ENCODE measurements at regions not wholly inside any gene's neighbourhood (a gene's known extent, or its start where the extent isn't known, plus 50 kb on each side); places are given as distances from the start of the nearest gene placed in this dataset.

DNA sequence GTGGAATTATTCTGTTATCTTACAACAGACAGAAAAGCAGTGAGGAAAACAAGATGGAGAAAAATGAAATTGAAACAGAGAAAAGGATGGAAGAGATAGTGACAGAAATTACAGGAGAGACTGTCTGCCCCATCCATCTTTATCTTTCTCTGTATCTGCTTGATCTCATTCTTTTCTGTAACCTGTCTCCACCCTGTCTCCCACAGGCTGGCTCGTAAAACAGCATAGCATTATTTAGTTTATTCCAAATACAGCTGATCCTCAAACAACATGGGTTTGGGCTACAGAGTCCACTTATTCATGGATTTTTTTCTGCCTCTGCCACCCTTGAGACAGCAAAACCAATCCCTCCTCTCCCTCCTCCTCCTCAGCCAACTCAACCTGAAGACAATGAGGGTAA lies 482.3 kb upstream of the JARID2 start:
- TF ChIP-seq, protein P1, sequence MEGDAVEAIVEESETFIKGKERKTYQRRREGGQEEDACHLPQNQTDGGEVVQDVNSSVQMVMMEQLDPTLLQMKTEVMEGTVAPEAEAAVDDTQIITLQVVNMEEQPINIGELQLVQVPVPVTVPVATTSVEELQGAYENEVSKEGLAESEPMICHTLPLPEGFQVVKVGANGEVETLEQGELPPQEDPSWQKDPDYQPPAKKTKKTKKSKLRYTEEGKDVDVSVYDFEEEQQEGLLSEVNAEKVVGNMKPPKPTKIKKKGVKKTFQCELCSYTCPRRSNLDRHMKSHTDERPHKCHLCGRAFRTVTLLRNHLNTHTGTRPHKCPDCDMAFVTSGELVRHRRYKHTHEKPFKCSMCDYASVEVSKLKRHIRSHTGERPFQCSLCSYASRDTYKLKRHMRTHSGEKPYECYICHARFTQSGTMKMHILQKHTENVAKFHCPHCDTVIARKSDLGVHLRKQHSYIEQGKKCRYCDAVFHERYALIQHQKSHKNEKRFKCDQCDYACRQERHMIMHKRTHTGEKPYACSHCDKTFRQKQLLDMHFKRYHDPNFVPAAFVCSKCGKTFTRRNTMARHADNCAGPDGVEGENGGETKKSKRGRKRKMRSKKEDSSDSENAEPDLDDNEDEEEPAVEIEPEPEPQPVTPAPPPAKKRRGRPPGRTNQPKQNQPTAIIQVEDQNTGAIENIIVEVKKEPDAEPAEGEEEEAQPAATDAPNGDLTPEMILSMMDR (IDR thresholded peaks at IDR 0.05), result no peak
- TF ChIP-seq POLR2AphosphoS5 (IDR thresholded peaks at IDR 0.05; ENCODE audit: insufficient read depth in 1 of 2, low read depth in 1 of 2), result no peak
- TF ChIP-seq POLR2A (IDR thresholded peaks at IDR 0.05), result no peak
- Histone ChIP-seq H3K27me3 (no peaks in the 10 kb centered on the region), H3K9me3 (no peaks in the 10 kb centered on the region), H3K4me3 (no peak overlapping the region), H3K4me1 (peaks cover 6% of the 10 kb centered on the region), H3K27ac (no peak overlapping the region), H3K36me3 (no peaks in the 10 kb centered on the region)
- no peak for DNase-seq (ENCODE audit: extremely low spot score in 2 of 2)
- intact Hi-C loops (cut with DNase I), result no loop called here

DNA sequence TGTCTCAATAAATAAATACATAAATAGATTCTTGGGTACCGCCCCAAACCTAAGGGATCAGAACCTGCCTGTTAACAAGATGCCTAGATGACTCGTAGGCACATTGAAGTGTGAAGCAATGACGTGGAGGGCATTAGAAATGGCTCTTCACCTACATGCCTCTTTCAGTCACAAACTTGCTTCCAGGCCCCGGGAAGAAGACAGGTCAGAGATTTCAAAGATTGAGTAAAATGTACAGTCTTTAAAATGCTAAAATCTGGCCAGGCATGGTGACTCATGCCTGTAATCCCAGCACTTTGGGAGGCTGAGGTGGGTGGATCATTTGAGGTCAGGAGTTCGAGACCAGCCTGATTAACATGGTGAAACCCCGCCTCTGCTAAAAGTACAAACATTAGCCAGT lies 480.8 kb upstream of the JARID2 start:
- intact Hi-C loops (cut with DNase I), result no loop called here
- Histone ChIP-seq H3K27ac (no peak overlapping the region), H3K27me3 (no peaks in the 10 kb centered on the region), H3K9me3 (no peaks in the 10 kb centered on the region), H3K4me3 (no peak overlapping the region), H3K36me3 (no peaks in the 10 kb centered on the region), H3K4me1 (peaks cover 6% of the 10 kb centered on the region)
- DNase-seq (ENCODE audit: extremely low spot score in 2 of 2), result no peak
- TF ChIP-seq, protein P1 (IDR thresholded peaks at IDR 0.05), result no peak
- TF ChIP-seq POLR2AphosphoS5 (IDR thresholded peaks at IDR 0.05; ENCODE audit: insufficient read depth in 1 of 2, low read depth in 1 of 2), result no peak
- no peak for TF ChIP-seq POLR2A (IDR thresholded peaks at IDR 0.05)

DNA sequence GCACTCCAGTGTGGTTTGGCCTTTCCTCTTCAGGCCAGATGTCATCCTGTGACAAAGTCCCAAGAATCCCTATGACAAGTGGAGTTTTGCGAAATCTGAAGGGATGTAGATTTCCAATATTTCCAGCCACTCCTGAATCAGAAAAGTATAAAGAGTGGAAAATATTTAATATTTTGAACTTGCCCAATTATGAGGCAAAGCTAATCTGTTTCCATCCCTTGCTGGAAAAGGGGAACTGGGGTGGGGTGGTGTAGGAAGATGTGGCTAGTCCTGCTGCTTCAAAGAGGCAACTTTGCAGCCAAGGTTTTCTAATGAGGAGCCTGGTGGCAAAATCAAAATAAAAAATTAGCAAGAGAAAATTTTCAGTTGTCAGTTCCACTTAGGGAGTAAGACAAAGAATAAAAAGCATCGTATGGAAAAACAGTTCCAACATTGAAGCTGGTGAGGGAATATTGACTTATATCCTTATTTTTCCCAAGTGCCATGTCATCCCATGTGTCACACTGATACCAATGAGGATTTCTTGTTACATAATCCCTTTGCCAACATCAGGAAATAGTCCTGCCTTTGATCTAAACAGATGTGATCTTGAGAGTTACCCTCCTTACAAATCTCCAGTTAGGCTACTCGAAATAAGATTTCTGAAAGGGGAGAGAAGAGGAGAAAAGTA lies 480.0 kb upstream of the JARID2 start:
- H3K4me1 ChIP-seq, result peaks cover 6% of the 10 kb centered on the region
- intact Hi-C loops (cut with DNase I), result no loop called here
- no peaks in the 10 kb centered on the region for H3K36me3 ChIP-seq
- no peak overlapping the region for H3K27ac ChIP-seq
- TF ChIP-seq POLR2AphosphoS5 (IDR thresholded peaks at IDR 0.05; ENCODE audit: insufficient read depth in 1 of 2, low read depth in 1 of 2) (no peak), POLR2A (IDR thresholded peaks at IDR 0.05) (no peak)
- TF ChIP-seq, protein P1 (IDR thresholded peaks at IDR 0.05), result no peak
- DNase-seq (ENCODE audit: extremely low spot score in 2 of 2), result no peak
- H3K27me3 ChIP-seq, result no peaks in the 10 kb centered on the region
- H3K4me3 ChIP-seq, result no peak overlapping the region
- no peaks in the 10 kb centered on the region for H3K9me3 ChIP-seq

DNA sequence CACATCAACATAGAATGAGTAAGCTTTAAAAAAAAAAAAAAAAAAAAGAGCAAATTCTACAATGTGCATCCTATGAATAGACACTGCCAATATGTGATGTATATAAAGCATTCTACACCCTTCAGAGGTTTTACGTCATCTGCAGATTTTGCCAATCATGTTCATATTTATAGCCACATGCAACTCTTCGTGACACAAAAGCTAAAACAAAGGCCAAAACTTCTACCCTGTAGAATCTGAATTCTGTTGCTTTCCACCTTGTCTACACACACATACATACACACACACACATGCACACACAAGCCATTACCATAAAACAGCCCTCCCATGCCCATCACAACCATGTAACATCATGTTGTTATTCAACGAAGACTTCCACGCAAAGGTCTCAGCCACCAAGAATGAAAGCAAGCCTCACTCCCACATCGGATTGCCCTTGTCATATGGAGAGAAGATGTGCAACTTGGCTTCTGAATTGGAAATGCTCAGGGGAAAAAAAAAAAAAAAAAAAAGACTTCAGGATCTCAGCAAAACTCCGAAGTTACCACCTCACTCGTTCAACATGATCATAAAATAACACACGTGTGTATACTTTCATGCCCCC lies 479.4 kb upstream of the JARID2 start:
- no peak overlapping the region for H3K27ac ChIP-seq
- H3K4me1 ChIP-seq, result peaks cover 6% of the 10 kb centered on the region
- TF ChIP-seq POLR2AphosphoS5 (IDR thresholded peaks at IDR 0.05; ENCODE audit: insufficient read depth in 1 of 2, low read depth in 1 of 2), result no peak
- TF ChIP-seq, protein P1 (IDR thresholded peaks at IDR 0.05), result no peak
- TF ChIP-seq POLR2A (IDR thresholded peaks at IDR 0.05), result no peak
- DNase-seq (ENCODE audit: extremely low spot score in 2 of 2), result no peak
- no peak overlapping the region for H3K4me3 ChIP-seq
- no peaks in the 10 kb centered on the region for H3K36me3 ChIP-seq
- intact Hi-C loops (cut with DNase I), result no loop called here
- H3K27me3 ChIP-seq, result no peaks in the 10 kb centered on the region
- H3K9me3 ChIP-seq, result no peaks in the 10 kb centered on the region

DNA sequence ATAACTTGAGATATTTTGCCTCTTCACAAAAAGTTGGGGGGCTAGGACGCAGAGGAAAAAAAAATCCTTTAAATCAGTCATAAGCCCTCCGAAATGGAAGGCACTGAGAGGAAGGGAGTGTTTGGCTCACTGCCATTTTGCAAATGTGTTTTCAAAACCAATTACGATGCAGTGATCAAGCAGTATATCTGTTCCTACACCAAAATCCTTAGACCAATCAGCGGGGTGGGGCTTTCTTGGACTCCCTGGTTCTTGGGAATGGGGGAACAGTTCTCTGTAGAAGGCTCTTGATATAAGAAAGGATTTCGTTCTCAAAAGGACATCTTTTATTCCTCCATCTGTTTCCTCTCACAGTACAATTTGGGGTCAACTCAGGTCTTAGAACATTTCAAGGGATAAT lies 478.6 kb upstream of the JARID2 start:
- H3K27me3 ChIP-seq, result no peaks in the 10 kb centered on the region
- DNase-seq (ENCODE audit: extremely low spot score in 2 of 2), result no peak
- no peak overlapping the region for H3K4me3 ChIP-seq
- peaks cover 6% of the 10 kb centered on the region for H3K4me1 ChIP-seq
- TF ChIP-seq POLR2A (IDR thresholded peaks at IDR 0.05) (no peak), POLR2AphosphoS5 (IDR thresholded peaks at IDR 0.05; ENCODE audit: insufficient read depth in 1 of 2, low read depth in 1 of 2) (no peak)
- TF ChIP-seq, protein P1 (IDR thresholded peaks at IDR 0.05), result no peak
- intact Hi-C loops (cut with DNase I), result no loop called here
- no peaks in the 10 kb centered on the region for H3K9me3 ChIP-seq
- no peak overlapping the region for H3K27ac ChIP-seq
- no peaks in the 10 kb centered on the region for H3K36me3 ChIP-seq
